Skin epidermis (tissue), 12 donors: ENCODE measurements at regions not wholly inside any gene's neighbourhood (a gene's known extent, or its start where the extent isn't known, plus 50 kb on each side); places are given as distances from the start of the nearest gene placed in this dataset.

Experiments used
- H3K27ac ChIP-seq, 21 experiments: fragments of 200-600 bp; sonication (generic) in 11 of 21; one replicate each; pipeline ENCODE4 v1.5.0; 2020; ENCODE audit warnings: mild to moderate bottlenecking in 3 of 21, inconsistent platforms in 2 of 21, moderate library complexity in 2 of 21
- H3K4me3 ChIP-seq, 7 experiments: fragments of 200-600 bp; sonication (generic) in 2 of 7; one replicate each; pipeline ENCODE4 v1.5.0; 2020; ENCODE audit warnings: inconsistent platforms in 2 of 7, mild to moderate bottlenecking in 2 of 7, moderate library complexity in 1 of 7

- Histone ChIP-seq H3K27ac (no peak overlapping the region), H3K4me3 (no peak overlapping the region)
Measured at GRCh38 chr16:51085271-51085670, 65.8 kb downstream of the SALL1 start.

GRCh38 chr16:51084074-51084928 is 66.8 kb downstream of the SALL1 start:
- Histone ChIP-seq H3K27ac (no peak overlapping the region), H3K4me3 (no peak overlapping the region)

- no peak overlapping the region for H3K4me3 ChIP-seq
- no peak overlapping the region for H3K27ac ChIP-seq
Measured at GRCh38 chr16:51072591-51072990, 78.5 kb downstream of the SALL1 start.

- H3K4me3 ChIP-seq, result no peak overlapping the region
- no peak overlapping the region for H3K27ac ChIP-seq
Measured at GRCh38 chr16:51071326-51071725, 79.7 kb downstream of the SALL1 start.

- Histone ChIP-seq H3K4me3 (no peak overlapping the region), H3K27ac (no peak overlapping the region)
Measured at GRCh38 chr16:51067352-51067751, 83.7 kb downstream of the SALL1 start.

- Histone ChIP-seq H3K4me3 (no peak overlapping the region), H3K27ac (no peak overlapping the region)
Measured at GRCh38 chr16:51062039-51062438, 89.0 kb downstream of the SALL1 start.

- Histone ChIP-seq H3K27ac (no peak overlapping the region), H3K4me3 (no peak overlapping the region)
Measured at GRCh38 chr16:51061328-51061727, 89.7 kb downstream of the SALL1 start.

GRCh38 chr16:51057969-51058337 is 93.1 kb downstream of the SALL1 start:
- H3K4me3 ChIP-seq, result no peak overlapping the region
- H3K27ac ChIP-seq, result no peak overlapping the region

GRCh38 chr16:51057102-51057793 is 93.8 kb downstream of the SALL1 start:
- no peak overlapping the region for H3K4me3 ChIP-seq
- H3K27ac ChIP-seq, result no peak overlapping the region

- Histone ChIP-seq H3K4me3 (no peak overlapping the region), H3K27ac (no peak overlapping the region)
Measured at GRCh38 chr16:51056331-51056730, 94.7 kb downstream of the SALL1 start.

GRCh38 chr16:51055434-51055833 is 95.6 kb downstream of the SALL1 start:
- H3K4me3 ChIP-seq, result no peak overlapping the region
- no peak overlapping the region for H3K27ac ChIP-seq

- H3K4me3 ChIP-seq, result no peak overlapping the region
- no peak overlapping the region for H3K27ac ChIP-seq
Measured at GRCh38 chr16:51053775-51054174, 97.3 kb downstream of the SALL1 start.

- no peak overlapping the region for H3K27ac ChIP-seq
- no peak overlapping the region for H3K4me3 ChIP-seq
Measured at GRCh38 chr16:51051671-51052070, 99.4 kb downstream of the SALL1 start.

GRCh38 chr16:51050377-51050706 is 100.7 kb downstream of the SALL1 start:
- Histone ChIP-seq H3K27ac (no peak overlapping the region), H3K4me3 (no peak overlapping the region)

- Histone ChIP-seq H3K27ac (no peak overlapping the region), H3K4me3 (no peak overlapping the region)
Measured at GRCh38 chr16:51049678-51050376, 101.2 kb downstream of the SALL1 start.

- H3K27ac ChIP-seq, result no peak overlapping the region
- H3K4me3 ChIP-seq, result no peak overlapping the region
Measured at GRCh38 chr16:51049276-51049675, 101.8 kb downstream of the SALL1 start.

GRCh38 chr16:51048544-51048943 is 102.5 kb downstream of the SALL1 start:
- H3K27ac ChIP-seq, result no peak overlapping the region

GRCh38 chr16:51045794-51046193 is 105.3 kb downstream of the SALL1 start:
- Histone ChIP-seq H3K27ac (no peak overlapping the region), H3K4me3 (no peak overlapping the region)

More at GRCh38 chr16:51048544-51048943, 102.5 kb downstream of the SALL1 start:
- H3K4me3 ChIP-seq, result no peak overlapping the region

GRCh38 chr16:51045186-51045585 is 105.9 kb downstream of the SALL1 start:
- H3K4me3 ChIP-seq, result no peak overlapping the region
- no peak overlapping the region for H3K27ac ChIP-seq

GRCh38 chr16:51041546-51041945 is 109.5 kb downstream of the SALL1 start:
- H3K27ac ChIP-seq, result no peak overlapping the region
- H3K4me3 ChIP-seq, result no peak overlapping the region

GRCh38 chr16:51040637-51041036 is 110.4 kb downstream of the SALL1 start:
- H3K27ac ChIP-seq, result no peak overlapping the region

More at GRCh38 chr16:51040637-51041036, 110.4 kb downstream of the SALL1 start:
- H3K4me3 ChIP-seq, result no peak overlapping the region
